Stimulated activated CD8-positive, alpha-beta memory T cell treated with anti-CD3 and anti-CD28 coated beads, Interleukin-12 subunit alpha, Interleukin-12 subunit beta, amount 100 ng/mL, for 1 hour (primary cell): ENCODE measurements at regions not wholly inside any gene's neighbourhood (a gene's known extent, or its start where the extent isn't known, plus 50 kb on each side); places are given as distances from the start of the nearest gene placed in this dataset.
"Not testable (repeated sequence)": the region's sequence is repeated elsewhere in the genome, so short reads cannot be mapped to it uniquely, and the experiment has no call there.

Experiments
- DNase-seq: peaks from one replicate; pipeline ENCODE4 v3.0.0-alpha.2; 2020; ENCODE audit warnings: low read depth

GRCh38 chr19:13712767-13713201, 51.5 kb upstream of the MRI1 start:
- DNase-seq, result no peak

DNA sequence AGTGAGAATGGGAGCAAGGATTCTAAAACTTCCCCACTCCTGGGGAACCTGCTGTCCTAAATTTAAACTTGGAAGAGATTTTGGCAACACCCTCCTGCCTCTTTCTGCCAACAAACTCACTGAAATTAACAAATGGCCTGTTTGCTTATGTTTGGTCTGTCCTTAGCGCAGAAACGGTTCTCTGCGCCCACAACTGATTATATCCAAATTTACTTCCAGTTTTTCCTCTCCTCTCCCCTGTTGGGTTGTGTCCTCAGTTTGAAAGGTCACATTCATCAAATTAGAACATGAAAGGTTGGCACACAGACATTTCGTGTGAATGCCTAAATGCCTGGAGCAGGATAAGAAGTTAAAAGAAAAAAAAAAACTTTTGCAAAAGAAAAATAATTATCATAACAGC, 56.4 kb upstream of the MRI1 start:
- no peak for DNase-seq

GRCh38 chr19:13705928-13706447, 58.3 kb upstream of the MRI1 start:
- DNase-seq, result no peak

- DNase-seq, result no peak
Observed at GRCh38 chr19:13705201-13705600, 59.1 kb upstream of the MRI1 start.

GRCh38 chr19:13701624-13702023, 62.7 kb upstream of the MRI1 start:
- DNase-seq, result no peak

DNA sequence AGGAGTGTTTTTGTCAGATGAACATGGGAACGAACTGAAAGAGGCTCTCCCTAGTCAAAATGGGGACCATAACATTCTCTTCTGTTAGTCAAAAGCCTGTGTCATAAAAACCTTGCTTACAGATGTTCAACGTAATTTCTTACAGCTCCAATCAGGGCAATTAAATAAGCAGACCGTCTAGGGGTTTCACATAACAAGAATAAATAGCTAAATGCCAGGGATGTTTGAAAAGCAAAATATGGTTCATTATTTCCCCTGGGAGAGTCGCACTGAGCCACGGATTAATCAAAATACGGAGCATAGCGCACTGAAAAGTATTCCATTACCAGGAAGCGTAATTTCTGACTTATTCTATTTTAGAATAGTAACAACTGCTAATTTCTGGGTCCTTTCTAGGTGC, 63.7 kb upstream of the MRI1 start:
- no peak for DNase-seq

DNA sequence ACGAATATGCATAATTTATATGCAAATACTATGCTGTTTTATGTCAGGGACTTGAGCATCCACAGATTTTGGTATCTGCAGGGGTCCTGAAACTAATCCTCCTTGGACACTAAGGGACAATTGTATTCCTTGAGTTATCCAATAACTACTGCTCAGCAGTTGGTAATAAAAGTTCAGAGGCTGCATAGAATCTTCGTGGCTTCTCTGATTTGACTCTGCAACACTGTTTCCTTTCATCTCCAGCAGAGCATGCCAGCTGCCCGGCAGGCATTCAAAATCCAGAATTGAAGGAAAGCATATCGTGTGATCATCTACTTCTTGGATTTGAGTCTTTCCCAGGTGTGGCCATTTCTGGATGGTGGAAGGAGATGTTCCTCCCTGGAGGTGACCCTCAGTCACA, 64.5 kb upstream of the MRI1 start:
- DNase-seq, result no peak

DNA sequence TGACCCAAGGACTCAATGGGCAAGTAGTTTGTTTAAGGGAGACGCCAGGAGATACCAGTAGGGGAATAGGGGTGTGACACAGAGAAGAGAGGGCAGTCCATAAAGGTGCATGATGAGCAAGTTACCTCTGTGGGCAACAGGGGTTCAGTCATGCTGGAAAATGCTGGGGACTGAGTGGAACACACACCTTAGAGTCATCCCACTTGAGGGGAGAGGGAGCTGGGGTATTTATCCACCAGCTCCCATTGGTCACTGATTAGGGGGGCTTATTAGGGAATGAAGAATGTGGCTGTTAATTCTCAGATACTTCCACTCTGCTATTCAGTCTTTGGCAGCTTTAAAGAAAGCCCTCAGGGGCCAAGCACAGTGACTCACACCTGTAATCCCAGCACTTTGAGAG, 67.5 kb upstream of the MRI1 start:
- DNase-seq, result no peak

GRCh38 chr19:13693889-13694288, 70.4 kb upstream of the MRI1 start:
- no peak for DNase-seq

DNA sequence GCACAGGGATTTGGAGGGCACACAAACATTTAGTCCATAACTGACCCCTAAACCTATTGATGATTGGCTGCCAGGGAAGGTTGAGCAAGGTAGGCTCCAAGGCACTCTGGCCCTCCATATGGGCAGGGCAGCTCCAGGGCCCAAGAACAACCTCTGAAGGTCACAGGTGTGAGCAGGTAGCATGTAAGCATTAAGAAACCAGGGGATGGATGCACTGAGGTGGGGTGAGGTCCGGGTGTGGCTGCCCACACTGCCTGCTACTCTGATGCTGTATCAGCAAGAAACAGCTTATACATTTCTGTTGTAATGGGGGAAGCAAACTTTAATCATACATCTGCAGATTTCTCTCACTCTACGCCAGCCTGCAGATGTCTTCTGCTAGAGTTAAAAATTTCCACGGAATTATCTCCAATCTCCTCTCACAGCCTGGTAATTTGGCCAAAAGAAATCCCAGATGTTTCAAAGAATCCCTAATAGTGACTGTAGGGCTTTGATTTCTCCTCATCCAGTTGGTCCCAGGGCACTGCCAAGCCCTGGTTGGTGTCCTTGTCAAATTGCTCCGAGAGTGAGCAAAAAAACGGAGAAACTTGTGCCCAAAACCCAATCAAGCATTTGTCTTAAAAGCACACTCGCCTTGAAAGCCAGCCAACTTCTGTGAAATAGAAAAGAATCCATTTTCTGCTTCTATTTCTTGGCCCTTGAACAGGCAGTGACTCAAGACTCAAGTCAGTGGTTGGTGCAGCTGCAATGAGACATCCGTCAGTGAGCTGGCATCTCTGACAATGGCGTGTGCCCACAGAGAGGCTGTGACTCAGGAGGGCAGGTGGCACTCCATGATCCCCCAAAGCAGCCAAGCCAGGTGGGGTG, 72.5 kb upstream of the MRI1 start:
- DNase-seq, result no peak

DNA sequence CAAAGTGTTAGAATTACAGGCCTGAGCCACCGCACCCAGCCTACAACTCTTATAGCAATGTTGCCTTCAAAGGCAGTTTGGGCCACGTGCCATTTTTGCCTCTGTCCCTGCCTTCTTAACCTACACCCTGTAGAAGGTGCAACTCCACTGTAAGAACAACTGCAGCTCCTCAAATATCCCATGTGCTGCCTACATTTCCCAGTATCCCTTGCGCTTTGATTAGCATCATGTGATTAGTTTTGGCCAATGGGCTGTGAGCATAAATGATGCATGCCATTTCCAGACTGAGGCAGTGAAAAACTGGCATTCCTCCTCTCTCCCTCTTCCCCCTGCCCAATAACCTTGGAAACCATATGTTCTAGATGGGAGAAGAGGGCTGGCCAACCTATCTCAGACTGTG, 75.2 kb upstream of the MRI1 start:
- no peak for DNase-seq

DNA sequence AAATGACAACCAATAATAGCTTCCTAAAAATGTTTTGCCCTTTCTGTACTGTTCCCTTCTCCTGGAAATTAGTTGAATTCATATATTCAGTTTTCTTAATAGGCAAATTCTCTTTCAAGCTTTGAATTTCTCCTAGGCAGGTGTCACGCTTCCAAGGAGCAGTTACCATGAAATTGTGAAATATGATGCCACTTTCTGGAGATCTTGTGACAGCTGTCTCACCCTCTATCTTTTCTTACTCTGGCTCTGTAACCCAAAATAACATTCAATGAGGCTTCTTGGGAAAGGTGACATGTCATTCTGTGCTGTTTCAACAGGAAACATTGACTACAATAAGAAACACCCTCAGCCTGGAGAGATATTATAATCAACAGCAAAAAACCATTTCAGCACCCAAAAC, 80.3 kb upstream of the MRI1 start:
- no peak for DNase-seq

GRCh38 chr19:13681509-13681908, 82.8 kb upstream of the MRI1 start:
- no peak for DNase-seq

DNA sequence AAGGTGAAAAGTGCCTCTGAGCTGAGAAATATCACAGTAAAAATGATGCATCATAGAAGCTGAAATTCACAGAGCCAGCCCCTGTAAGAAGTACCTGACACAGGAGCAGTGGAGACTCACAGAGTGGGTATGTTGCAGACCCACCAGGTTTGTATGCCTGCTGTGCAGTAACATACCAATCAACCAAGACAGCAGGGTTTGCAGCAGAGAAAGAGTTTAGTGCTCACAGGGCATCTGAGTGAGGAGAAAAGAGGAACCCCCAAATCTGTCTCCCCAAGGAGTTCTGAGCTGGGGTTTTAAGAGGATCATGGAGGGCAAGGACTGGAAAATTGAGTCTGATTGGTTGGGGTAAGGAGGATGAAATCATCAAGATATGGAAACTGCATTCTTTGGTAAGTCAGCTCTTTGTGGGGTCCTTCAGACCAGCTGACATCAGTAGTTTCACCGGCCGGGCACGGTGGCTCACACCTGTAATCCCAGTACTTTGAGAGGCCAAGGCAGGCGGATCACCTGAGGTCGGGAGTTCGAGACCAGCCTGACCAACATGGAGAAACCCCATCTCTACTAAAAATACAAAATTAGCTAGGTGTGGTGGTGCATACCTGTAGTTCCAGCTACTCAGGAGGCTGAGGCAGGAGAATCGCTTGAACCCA, 83.5 kb upstream of the MRI1 start:
- DNase-seq, result not testable (repeated sequence)

- not testable (repeated sequence) for DNase-seq
Observed at GRCh38 chr19:13676967-13677366, 87.4 kb upstream of the MRI1 start.

- not testable (repeated sequence) for DNase-seq
Observed at GRCh38 chr19:13672480-13673175, 91.7 kb upstream of the MRI1 start.

DNA sequence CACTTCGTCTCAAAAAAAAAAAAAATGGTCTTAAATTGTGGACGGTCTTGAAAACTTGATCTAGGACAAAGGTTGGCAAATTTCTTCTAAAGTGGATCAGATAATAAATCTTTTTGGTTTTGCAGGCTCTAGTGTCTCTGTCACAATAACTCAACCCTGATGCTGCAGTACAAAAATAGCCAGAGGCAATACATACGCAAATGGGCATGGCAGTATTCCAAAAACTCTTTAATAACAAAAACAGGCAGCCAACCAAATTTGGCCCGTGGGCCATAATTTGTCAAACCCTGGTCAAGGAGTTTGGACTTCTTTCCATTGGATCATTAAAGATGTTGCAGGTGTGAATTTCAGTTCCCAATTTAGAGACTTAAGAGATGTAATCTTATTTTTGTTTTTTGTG, 93.5 kb upstream of the MRI1 start:
- DNase-seq, result no peak

GRCh38 chr19:13669780-13670355, 94.5 kb upstream of the MRI1 start:
- no peak for DNase-seq

GRCh38 chr19:13668964-13669363, 95.4 kb upstream of the MRI1 start:
- no peak for DNase-seq

- no peak for DNase-seq
Observed at GRCh38 chr19:13666165-13666564, 98.2 kb upstream of the MRI1 start.

- no peak for DNase-seq
Observed at GRCh38 chr19:13665125-13665905, 99.0 kb upstream of the MRI1 start.
